ENCODE measurements at regions not wholly inside any gene's neighbourhood (a gene's known extent, or its start where the extent isn't known, plus 50 kb on each side); places are given as distances from the start of the nearest gene placed in this dataset.
"Not testable (repeated sequence)": the region's sequence is repeated elsewhere in the genome, so short reads cannot be mapped to it uniquely, and the experiment has no call there.

DNA sequence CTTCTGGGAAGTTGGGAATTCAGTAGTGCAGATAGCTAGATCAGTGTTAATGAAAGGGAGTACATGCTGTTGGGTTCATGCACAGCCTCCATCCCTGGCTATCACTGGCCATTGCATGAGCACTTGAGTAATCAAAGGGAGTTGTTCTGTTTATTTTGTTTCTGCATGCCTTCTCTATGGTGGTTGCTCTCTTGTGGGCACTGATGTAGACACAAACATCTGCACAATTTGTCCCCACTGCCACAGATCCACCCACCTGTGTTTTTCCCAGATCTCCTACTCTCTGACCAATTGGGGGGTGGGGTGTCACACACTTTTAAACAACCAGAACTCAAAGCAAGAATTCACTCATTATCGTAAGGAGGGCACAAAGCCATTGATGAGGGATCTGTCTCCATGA lies 89.7 kb upstream of the DHRS4 start:
- no peak for DNase-seq

DNA sequence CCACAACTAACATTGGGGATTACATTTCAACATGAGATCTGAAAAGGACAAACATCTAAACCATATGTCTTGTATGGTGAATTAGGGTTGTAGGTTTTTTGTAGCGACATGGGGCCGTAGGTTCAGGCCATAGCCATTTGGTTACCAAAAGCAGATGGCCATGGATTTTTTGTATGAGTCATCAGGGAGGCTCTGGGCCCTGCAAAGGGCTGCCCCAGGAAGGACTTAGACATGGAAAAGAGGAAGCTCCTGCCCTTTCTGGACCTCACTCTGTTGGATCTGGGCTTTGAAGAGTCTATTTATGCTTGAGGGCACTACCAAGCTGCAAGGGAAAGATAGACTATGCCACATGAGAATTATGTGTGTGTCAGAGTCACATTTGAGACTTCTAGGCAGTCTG lies 89.3 kb upstream of the DHRS4 start:
- no peak for DNase-seq

GRCh38 chr14:23864861-23865260 lies 88.7 kb upstream of the DHRS4 start:
- DNase-seq = no peak

- DNase-seq = no peak
These were observed 88.1 kb upstream of the DHRS4 start for GRCh38 chr14:23865502-23865901.

DNA sequence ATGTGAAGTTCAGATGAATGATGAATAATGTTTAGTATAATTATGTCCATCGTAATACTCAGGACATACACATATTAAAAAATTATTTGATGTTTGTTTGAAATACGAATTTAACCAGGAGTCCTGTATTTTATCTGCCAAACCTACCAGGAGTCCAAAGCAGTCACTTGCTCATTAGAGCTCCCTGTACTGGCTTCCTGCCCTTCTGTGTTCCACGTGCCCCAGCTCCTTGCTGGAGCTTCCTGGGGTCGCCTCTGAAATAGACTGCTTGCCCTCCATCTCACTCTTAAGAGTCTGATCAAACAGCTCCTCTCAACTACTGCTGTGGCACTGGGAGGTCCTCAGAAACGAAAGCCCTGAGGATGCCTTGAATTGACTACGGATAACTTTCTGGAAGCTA lies 87.3 kb upstream of the DHRS4 start:
- no peak for DNase-seq

GRCh38 chr14:23869078-23869719 lies 84.4 kb upstream of the DHRS4 start:
- DNase-seq = no peak

DNA sequence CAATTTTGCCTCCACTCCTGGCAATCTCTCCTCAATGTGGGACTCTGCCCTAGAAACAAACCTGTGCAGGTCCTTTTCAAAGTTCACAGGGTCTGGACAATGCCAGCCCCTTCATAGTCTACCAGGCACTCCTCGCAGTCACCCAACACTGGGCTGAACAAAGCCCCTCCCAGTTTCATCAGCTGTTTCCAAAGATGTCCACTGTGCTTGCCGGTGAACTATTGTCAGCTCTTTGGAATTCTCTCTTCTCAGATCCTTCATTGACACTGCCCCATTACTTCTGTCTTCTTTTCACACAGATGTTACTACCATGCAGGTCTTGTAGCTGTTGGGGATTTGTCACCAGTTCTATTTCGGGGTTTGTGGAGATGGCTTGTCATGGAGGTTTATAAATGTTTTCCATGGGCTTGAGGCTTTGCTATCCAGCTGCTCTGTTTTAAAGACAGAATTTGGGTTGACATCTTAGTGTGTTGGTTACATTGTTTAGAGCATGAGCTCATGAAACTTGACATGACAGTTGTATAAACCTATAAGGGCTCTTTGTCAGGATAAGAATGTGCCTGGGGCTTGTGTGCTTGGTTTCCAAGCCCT lies 77.3 kb upstream of the DHRS4 start:
- no peak for DNase-seq

DNA sequence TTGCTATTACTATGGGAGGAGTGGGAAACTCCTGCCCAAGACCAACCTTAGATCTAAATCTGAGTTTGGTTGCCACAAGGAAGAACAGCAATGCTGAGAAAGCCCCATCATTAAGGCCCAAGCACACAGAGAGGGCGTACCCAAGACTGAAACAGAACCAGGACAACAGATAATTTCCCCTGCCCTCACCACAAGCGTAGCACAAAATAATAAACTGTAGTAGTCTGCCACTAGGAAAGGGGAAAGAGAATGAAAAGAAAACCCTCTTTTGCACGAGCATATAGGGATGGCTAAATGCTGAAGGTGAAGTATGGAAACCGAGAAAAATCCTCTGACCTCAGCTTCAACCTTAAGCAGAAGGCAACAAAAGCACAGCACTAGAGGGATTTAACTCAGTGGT lies 76.5 kb upstream of the DHRS4 start:
- no peak for DNase-seq

- DNase-seq = no peak
These were observed 75.9 kb upstream of the DHRS4 start for GRCh38 chr14:23877538-23878180.

DNA sequence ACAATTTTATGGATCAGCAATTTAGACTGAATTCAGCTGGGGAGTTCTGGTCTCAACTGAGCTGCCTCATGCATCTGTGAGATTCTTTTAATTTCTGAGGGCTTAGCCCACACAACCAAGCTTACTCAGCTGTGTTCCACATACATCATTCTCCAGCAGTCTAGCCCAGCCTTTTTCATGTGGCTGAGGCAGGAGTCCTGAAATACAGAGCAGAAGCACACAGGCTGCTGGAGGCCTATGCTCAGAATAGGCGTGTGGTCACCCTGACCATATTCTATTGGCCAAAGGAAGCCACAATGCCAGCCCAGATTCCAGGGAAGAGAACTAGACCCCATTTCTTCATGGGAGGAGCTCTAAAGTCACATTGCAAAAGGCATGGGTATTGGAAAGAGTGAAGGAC lies 72.3 kb upstream of the DHRS4 start:
- DNase-seq = no peak

DNA sequence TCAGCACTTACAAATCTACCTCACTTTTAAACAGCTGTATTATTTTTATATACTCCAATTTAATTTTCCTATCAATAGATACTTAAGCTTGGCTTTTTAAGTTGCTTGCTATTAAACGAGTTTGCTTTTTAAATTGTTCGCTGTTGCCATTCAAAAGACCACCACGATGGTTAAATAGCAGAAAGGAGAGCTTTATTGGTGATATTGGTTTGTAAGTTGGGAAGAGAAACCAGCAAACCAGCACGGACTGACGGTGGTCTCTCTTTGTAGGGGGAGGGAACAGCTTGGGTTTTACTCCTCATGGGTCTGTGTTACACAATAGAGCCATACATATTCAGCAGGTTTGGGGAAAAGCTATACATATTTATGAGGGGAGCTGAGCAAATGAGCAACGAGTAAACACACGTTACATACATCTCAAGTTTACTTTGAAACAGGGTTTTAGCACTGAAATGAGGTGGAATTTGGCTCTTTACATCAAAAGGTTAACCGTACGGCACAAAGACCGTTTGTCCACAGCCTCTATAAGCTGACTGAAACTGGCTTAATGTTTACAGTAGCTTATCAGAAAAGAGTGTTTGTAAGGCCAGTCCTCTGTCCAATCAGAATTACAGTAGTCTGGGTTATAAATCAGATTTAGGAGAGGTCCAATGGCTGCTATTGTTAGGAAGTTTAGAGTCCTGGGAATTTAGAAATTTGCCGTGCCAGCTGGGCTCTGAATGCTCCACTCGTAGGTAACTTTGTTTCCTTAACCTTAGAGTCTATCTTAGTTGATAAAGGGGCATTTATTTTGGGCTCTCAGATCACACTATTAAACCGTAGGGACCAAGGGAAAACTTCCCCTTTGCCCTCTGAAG lies 69.7 kb upstream of the DHRS4 start:
- DNase-seq = no peak

- no peak for DNase-seq
These were observed 69.0 kb upstream of the DHRS4 start for GRCh38 chr14:23884541-23884904.

DNA sequence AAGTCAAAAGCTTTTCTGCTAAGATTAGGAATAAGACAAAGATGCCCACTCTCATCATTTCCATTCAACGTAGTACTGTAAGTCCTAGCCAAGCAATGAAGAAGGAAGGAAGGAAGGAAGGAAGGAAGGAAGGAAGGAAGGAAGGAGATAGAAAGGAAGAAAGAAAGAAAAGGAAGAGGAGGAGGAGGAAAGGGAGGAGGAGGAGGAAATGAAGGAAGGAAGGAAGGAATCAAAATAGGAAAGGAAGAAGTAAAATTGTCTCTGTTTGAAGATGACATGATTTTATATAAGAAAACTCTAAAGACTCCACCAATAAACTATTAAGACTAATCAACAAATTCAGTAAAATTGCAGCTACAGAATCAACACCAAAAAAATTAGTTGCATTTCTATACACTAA lies 66.0 kb upstream of the DHRS4 start:
- DNase-seq = no peak

DNA sequence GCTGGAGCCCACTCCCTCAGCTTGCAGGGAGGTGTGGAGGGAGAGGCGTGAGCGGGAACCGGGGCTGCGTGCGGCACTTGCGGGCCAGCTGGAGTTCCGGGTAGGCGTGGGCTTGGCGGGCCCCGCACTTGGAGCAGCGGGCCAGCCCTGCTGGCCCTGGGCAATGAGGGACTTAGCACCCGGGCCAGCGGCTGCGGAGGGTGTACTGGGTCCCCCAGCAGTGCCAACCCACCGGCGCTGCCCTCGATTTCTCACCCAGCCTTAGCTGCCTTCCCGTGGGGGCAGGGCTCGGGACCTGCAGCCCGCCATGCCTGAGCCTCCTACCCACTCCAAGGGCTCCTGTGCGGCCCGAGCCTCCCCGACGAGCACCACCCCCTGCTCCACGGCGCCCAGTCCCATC lies 61.9 kb upstream of the DHRS4 start:
- not testable (repeated sequence) for DNase-seq

DNA sequence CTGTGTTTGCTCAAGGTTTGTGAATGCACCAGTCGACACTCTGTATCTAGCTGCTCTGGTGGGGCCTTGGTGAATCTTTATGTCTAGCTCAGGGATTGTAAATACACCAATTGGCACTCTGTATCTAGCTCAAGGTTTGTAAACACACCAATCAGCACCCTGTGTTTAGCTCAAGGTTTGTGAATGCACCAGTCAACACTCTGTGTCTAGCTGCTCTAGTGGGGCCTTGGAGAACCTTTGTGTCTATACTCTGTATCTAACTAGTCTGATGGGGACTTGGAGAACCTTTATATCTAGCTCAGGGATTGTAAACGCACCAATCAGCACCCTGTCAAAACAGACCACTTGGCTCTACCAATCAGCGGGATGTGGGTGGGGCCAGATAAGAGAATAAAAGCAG lies 61.3 kb upstream of the DHRS4 start:
- DNase-seq = not testable (repeated sequence)

DNA sequence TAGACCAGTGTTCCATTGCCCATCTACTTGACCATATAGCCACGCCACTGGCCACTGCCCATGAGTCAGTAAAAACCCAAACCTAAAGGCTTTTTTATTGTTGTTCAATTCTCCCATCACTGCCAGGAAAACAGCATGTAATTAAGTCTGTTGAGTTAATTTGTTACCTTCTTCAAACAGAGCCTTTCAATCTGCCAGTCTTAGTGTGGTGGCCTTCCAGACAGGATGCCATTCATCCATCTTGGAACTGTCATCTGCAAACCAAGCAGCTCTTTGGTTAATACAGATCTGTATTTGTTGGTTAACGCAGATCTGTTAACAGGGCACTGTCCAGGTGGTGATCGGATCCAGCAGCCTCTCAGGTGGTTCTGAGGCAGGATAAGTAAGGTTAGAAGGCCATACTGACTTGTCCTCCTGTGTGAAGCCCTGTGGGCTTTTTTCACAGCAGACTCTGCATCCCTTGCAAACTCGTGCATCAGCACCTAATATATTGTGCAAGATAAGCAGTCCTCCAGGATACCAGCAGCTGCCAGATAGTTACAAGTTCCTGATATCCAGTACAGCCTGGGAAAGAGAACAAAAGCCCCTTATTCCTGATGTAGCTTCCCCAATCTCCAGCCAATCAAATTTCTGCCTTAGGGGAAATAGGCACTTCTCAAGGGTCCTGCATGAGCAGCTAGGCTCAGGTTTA lies 59.1 kb upstream of the DHRS4 start:
- no peak for DNase-seq

- no peak for DNase-seq
These were observed 58.5 kb upstream of the DHRS4 start for GRCh38 chr14:23895053-23895419.

- DNase-seq = no peak
These were observed 58.1 kb upstream of the DHRS4 start for GRCh38 chr14:23895480-23895879.

DNA sequence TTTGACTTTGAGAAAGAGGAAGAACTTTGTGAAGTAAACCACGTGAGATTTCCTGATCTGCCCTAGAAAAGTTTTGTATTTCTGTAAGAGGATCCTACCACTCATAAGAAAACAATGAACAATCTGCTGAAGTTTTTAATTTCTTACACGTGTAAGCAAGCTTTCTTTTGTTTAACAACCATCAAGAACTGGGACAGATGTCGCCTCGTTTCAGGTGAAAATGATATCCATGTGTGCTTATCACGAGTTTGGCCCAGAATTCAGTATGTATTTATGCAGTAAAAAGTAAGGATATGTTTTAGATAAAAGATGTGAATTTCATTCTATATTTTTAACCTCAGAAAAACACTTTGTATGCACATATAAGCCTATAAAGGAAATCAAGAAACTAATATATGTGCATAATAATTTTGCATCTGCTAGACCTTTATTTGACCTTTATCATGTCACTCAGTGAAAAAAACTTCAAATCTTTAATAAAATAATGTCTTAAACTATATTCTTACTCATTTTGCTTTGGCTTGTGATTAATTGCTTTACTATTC lies 56.9 kb upstream of the DHRS4 start:
- peak; percentile 14 to 24 for DNase-seq

GRCh38 chr14:23897291-23897690 lies 56.3 kb upstream of the DHRS4 start:
- not testable (repeated sequence) for DNase-seq

- not testable (repeated sequence) for DNase-seq
These were observed 55.2 kb upstream of the DHRS4 start for GRCh38 chr14:23898359-23898758.

DNA sequence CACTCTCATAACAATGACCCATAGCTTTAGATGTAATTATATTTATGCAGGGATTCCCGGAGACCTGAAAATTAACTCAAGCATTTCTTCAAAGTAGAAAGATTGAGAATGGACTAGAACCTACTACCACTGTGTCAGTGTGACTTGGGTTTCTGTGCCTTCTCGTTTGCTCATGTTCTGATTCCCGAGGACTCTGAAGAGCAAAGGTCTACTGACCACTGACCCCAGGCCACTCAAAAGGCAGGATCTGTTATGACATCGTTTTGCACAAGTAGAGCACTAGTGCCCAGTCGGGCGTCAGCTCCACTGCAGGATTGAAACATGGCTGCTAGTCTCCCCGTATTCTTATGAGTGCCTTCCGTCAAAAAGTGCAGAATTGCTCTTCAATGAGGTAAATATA lies 53.8 kb upstream of the DHRS4 start:
- no peak for DNase-seq

DNA sequence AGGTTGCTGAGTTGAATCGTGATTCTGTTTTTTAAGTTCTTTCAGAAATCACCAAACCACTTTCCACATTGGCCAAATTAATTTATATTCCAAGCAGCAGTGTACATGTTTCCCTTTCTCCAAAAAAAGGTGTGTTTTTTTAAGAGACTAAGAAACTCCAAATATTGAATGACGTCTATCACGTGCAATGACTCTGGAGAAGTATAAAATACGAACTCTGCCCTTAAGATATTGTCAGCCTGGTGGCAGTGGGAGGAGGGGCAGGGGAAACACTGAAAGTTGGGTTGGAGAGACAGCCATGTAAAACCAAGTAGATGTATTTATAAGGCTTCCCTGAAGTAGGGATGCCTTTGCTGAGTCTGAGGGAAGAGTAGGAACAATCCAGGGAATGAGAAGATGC lies 50.1 kb upstream of the DHRS4 start:
- DNase-seq = no peak
